ENCODE measurements at regions not wholly inside any gene's neighbourhood (a gene's known extent, or its start where the extent isn't known, plus 50 kb on each side); places are given as distances from the start of the nearest gene placed in this dataset.

DNA sequence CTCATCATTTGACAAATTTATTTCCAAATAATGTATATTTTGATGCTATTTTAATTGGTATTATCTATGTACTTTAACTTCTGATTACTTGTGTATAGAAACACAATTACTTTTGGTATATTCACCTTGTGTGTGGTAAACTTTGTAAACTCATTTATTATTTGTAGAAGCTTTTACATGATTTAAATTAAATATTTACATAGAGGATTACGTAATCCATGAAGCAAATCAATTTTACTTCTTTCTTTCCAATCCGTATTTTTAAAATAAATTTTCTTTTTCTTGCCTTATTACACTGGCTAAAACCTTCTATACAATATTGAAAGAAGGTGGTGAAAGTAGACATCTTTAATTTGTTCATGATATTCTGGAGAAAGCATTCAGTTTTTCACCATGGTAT is 540.2 kb downstream of the MMUT start:
- no peak for DNase-seq (ENCODE audit: extremely low read depth, low read depth)

- DNase-seq (ENCODE audit: extremely low read depth, low read depth), result no peak
Observed at GRCh38 chr6:48919555-48919954, 543.5 kb downstream of the MMUT start.

DNA sequence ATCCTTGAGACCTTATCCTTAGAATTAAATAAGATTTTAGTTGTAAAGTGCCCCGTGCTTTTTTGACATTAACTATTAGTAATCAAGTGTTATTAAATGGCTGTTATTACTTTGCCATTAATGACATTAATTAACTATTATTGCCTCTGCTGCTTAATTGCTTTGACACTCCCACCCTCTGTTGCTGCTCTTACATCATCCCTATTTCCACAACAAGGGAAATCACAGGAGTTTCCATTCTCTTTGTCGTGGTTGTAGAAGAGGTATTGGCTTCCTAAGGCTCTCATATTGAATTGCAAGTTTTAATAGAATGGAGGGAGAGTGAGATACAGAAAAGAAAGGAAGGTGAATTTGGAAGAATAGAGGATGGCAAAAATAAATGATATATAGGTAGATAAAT is 545.8 kb downstream of the MMUT start:
- no peak for DNase-seq (ENCODE audit: extremely low read depth, low read depth)

- no peak for DNase-seq (ENCODE audit: extremely low read depth, low read depth)
Observed at GRCh38 chr6:48916607-48917006, 546.4 kb downstream of the MMUT start.

GRCh38 chr6:48915591-48915990 is 547.5 kb downstream of the MMUT start:
- DNase-seq (ENCODE audit: extremely low read depth, low read depth), result no peak

DNA sequence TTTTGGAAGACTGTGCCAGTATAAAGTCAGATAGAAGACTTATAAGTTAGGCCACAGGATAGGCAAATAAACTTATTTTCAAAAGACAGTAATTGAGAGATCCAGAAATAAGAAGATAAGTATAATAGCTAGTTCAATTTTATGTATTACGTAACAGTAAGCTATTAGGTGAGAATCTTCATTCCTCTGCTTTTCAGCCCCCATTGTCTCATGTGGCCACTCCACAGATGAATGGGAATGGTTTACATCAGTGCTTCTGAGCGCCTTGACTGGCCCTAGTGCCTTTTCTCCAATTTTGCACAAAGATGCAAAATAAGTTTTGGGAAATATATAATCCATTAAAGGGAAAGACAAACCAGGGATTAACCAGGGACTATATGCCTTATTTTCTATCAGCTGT is 550.5 kb downstream of the MMUT start:
- DNase-seq (ENCODE audit: extremely low read depth, low read depth), result no peak

DNA sequence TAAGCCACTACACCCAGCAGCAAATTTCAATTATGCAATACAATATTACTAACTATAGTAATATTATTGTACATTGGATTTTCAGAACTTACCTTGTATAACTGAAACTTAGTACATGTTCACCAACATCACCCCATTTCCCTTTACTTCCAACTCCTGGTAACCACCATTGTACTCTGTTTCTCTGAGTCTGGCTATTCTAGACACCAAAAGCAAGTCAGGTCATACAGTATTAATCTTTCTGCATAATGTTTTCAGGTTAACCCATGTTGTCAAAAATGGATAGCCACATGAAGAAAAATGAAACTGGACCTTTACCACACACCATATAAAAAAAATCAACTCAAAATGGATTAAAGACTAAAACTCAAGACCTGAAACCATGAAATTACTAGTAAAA is 558.2 kb downstream of the MMUT start:
- no peak for DNase-seq (ENCODE audit: extremely low read depth, low read depth)

GRCh38 chr6:48894469-48894868 is 568.6 kb downstream of the MMUT start:
- DNase-seq (ENCODE audit: extremely low read depth, low read depth), result no peak

DNA sequence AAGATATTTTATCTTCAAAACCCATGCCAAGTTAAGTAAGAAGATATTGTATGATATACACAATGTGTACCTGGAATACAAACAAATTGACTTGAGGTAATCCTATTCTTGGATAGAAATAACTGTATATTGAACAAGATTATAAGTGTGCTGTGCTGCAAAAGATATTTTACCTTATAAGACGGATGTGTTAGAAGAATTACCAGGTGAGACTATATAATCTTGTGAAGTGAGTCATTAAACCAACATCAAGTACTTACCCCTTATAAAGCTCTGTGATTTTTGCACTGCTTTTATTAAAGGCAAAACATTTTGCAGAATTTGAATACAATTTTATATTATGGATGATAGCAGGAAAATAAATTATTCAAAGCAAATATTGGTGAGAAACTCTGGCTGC is 570.0 kb downstream of the MMUT start:
- no peak for DNase-seq (ENCODE audit: extremely low read depth, low read depth)

DNA sequence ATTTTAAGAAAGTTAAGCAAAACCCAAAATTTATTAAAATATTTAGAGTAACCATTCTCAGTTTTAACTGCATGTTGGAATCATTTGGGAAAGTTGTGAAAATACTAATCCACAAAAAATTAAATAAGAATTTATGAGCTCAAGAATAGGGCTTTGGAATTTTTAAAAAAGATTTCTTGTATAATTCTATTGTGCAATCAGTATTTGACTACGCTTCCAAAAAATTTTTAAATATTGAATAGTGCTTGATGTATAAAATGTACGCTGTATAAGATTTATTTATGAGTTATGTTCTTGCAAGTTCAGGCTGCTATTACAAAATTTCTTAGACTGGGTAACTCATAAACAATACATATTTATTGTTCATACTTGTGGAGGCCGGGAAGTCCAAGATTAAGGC is 571.7 kb downstream of the MMUT start:
- DNase-seq (ENCODE audit: extremely low read depth, low read depth), result no peak

- no peak for DNase-seq (ENCODE audit: extremely low read depth, low read depth)
Observed at GRCh38 chr6:48889429-48889828, 573.6 kb downstream of the MMUT start.

DNA sequence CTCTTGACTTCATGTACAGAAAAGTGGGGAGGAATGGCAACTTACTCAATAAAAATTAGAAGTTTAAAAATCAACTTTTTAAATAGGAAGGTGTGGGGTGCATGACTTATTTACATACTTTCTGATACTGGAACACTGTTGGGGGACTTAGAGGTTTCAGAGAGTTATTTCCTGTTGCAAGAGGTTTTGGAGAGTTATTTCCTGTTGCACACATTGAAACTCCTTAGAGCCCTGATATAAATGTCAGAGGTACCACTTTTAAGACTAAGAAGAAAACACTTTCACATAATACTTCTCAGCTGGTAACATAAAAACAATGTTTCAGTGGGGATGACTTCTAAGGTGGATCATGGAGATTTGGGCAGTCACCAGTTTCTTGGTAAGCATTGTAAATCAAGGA is 579.9 kb downstream of the MMUT start:
- no peak for DNase-seq (ENCODE audit: extremely low read depth, low read depth)

- DNase-seq (ENCODE audit: extremely low read depth, low read depth), result no peak
Observed at GRCh38 chr6:48881551-48881950, 581.5 kb downstream of the MMUT start.

DNA sequence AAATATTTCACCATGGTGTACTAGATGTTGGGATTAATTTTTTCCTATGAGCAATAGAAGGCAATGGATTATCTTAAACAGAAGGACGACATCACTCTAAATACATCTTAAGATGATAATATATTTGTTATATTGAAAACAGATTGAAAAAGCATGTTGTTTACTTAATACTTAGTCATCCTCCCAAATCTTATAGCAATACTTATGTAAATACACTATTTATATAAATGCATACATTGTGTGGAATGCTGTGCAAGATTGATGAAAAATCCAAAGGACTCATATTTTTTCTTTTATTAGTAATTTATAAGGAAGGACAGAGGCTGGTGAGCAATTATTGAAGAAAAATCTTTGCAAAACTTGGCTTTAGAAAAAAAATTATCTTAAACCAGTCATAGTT is 593.5 kb downstream of the MMUT start:
- no peak for DNase-seq (ENCODE audit: extremely low read depth, low read depth)

- DNase-seq (ENCODE audit: extremely low read depth, low read depth), result no peak
Observed at GRCh38 chr6:48866682-48867081, 596.4 kb downstream of the MMUT start.

GRCh38 chr6:48860175-48860574 is 602.9 kb downstream of the MMUT start:
- DNase-seq (ENCODE audit: extremely low read depth, low read depth), result no peak

DNA sequence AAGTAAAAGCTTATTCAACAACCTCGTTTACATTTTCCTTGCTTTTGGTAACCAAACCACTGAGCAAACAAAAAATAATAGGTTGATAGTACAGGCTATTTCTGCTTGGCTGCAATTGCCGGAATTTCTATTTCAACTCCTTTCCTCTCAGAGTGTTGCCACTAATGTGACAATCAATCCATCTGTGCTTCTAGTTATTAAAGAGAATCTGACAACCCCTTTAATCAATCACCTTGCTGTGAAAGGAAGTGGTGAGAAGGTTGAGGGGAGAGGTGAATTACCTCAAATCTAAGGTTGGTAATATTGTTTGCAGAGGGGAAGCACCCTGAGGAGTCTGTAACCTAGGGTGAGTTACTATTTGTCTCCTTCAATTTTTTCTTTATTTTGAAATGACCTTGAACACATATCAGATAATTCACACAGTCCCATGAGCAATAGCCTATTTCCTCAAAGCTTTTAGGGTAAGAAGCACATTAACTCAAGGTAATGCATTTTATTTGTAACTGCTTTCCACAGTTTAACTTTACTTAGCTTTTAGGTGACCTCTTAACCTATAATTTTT is 603.4 kb downstream of the MMUT start:
- DNase-seq (ENCODE audit: extremely low read depth, low read depth), result no peak

- DNase-seq (ENCODE audit: extremely low read depth, low read depth), result no peak
Observed at GRCh38 chr6:48845219-48845618, 617.8 kb downstream of the MMUT start.

- DNase-seq (ENCODE audit: extremely low read depth, low read depth), result no peak
Observed at GRCh38 chr6:48844696-48845095, 618.4 kb downstream of the MMUT start.

DNA sequence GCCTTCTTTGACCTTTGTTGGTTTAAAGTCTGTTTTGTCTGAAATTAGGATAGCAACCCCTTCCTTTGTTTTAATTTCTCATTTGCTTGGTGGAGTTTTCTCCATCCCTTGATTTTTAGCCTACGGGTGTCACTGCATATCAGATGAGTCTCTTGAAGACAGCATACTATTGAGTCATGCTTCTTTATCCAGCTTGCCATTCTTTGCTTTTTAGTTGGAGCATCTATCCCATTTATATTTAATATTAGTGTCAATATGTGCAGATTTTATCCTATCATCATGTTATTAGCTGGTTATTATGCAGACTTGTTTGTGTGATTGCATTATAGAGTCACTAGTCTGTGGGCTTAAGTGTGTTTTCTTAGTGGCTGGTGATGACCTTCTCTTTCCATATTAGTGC is 622.2 kb downstream of the MMUT start:
- no peak for DNase-seq (ENCODE audit: extremely low read depth, low read depth)

- no peak for DNase-seq (ENCODE audit: extremely low read depth, low read depth)
Observed at GRCh38 chr6:48839206-48839605, 623.8 kb downstream of the MMUT start.

DNA sequence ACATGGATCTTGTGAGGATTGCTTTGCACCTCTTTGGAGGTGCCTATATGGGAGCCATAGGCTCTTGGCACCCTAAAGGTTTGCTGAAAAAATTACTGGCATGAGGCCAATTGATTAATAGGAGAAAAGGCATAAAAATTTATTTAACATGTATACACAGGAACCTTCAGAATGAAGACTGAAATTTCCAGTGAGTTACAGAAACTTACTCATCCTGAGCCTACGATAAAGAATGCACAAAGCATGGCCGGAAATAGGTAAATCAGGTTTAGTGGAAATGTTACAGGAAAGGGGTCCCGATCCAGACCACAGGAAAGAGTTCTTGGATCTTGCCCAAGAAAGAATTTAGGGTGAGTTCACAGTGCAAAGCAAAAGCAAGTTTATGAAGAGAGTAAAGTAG is 625.3 kb downstream of the MMUT start:
- DNase-seq (ENCODE audit: extremely low read depth, low read depth), result no peak

GRCh38 chr6:48835421-48835958 is 627.6 kb downstream of the MMUT start:
- no peak for DNase-seq (ENCODE audit: extremely low read depth, low read depth)
